NT2/D1 (cell line): ENCODE measurements at regions not wholly inside any gene's neighbourhood (a gene's known extent, or its start where the extent isn't known, plus 50 kb on each side); places are given as distances from the start of the nearest gene placed in this dataset.

ENCODE experiments used
- SUZ12 ChIP-seq: IDR thresholded peaks from 2 replicates; pipeline ENCODE4 v1.6.1; 2011; ENCODE audit not compliant: insufficient read length, insufficient read depth; ENCODE audit errors: extremely low read depth
- YY1 ChIP-seq: IDR thresholded peaks from 2 replicates; pipeline ENCODE4 v1.6.1; 2011; ENCODE audit not compliant: insufficient read length, insufficient read depth
- ZNF274 ChIP-seq: IDR thresholded peaks from 2 replicates; pipeline ENCODE4 v1.6.1; 2011; ENCODE audit warnings: mild to moderate bottlenecking, low read depth, low read length

DNA sequence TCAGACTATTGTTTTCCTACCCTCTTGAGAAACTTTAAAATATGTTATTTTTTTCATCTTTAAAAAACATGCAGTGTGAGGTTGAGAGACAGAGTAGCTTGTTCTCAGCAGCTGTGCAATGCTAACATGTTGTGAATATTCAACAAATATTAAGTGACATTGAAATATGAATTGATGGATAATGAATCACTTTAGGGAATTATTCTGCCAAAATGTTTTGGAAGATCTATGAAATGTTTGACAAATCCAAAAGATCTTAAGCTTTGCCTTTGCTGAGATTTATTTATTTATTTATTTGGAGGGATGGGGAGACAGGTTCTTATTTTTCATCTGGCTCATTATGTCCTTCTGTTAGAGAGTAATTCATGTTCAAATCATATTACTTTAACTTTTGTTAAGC, 680.1 kb upstream of the CXADR start:
- TF ChIP-seq YY1 (no peak), ZNF274 (no peak), SUZ12 (no peak)
